ENCODE measurements at regions not wholly inside any gene's neighbourhood (a gene's known extent, or its start where the extent isn't known, plus 50 kb on each side); places are given as distances from the start of the nearest gene placed in this dataset.

GRCh38 chr1:90402893-90403849 lies 313.9 kb downstream of the BARHL2 start:
- Histone ChIP-seq H4K20me1 (ENCODE audit: insufficient read depth, low read length) (no peaks in the 10 kb centered on the region), H3K9me2 (ENCODE audit: low read depth, low read length) (no peaks in the 10 kb centered on the region), H3F3A (ENCODE audit: insufficient read depth, low read length) (no peaks in the 10 kb centered on the region), H3K27me3 (ENCODE audit: insufficient read depth, low read length) (no peaks in the 10 kb centered on the region), H3K27ac (ENCODE audit: low read depth, low read length, poor library complexity, severe bottlenecking) (no peak overlapping the region), H2AFZ (ENCODE audit: low read length) (no peak overlapping the region), H3K9me3 (ENCODE audit: low read length) (no peaks in the 10 kb centered on the region), H3K4me1 (ENCODE audit: insufficient read depth, low read length, severe bottlenecking) (no peaks in the 10 kb centered on the region), H3K36me3 (ENCODE audit: insufficient read depth, low read length) (no peaks in the 10 kb centered on the region), H3K4me3 (ENCODE audit: low read depth, low read length, poor library complexity, severe bottlenecking) (no peak overlapping the region), H3K79me2 (ENCODE audit: insufficient read depth, low read length) (no peaks in the 10 kb centered on the region), H3K4me2 (ENCODE audit: low read length) (no peak overlapping the region), H3K9ac (ENCODE audit: low read length) (no peak overlapping the region)
- TF ChIP-seq, protein P1, sequence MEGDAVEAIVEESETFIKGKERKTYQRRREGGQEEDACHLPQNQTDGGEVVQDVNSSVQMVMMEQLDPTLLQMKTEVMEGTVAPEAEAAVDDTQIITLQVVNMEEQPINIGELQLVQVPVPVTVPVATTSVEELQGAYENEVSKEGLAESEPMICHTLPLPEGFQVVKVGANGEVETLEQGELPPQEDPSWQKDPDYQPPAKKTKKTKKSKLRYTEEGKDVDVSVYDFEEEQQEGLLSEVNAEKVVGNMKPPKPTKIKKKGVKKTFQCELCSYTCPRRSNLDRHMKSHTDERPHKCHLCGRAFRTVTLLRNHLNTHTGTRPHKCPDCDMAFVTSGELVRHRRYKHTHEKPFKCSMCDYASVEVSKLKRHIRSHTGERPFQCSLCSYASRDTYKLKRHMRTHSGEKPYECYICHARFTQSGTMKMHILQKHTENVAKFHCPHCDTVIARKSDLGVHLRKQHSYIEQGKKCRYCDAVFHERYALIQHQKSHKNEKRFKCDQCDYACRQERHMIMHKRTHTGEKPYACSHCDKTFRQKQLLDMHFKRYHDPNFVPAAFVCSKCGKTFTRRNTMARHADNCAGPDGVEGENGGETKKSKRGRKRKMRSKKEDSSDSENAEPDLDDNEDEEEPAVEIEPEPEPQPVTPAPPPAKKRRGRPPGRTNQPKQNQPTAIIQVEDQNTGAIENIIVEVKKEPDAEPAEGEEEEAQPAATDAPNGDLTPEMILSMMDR (IDR thresholded peaks at IDR 0.05; ENCODE audit: low read length), result no peak
- TF ChIP-seq EZH2 (IDR thresholded peaks at IDR 0.05; ENCODE audit: borderline replicate concordance, low read length), result no peak

DNA sequence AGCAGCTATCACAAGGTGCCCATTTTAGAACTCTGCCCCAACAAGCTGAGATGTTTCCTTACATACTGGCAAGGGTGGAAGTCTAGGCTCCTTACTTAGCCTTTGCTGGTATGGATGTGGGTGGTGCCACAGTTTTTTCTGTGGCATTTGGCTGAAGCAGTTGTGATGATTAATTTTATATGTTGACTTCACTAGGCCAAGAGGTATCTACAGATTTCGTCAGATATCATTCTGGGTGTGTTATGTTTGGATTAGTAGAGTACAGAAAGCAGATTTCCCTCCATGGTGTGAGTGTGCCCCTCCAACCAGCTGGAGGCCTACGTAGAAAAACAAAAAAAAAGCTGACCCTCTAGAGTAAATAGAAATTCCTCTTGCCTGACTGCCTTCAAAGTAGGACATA lies 317.0 kb downstream of the BARHL2 start:
- no peaks in the 10 kb centered on the region for H3K79me2 ChIP-seq (ENCODE audit: insufficient read depth, low read length)
- TF ChIP-seq, protein P1 (IDR thresholded peaks at IDR 0.05; ENCODE audit: low read length), result no peak
- no peak for TF ChIP-seq EZH2 (IDR thresholded peaks at IDR 0.05; ENCODE audit: borderline replicate concordance, low read length)
- H3K27ac ChIP-seq (ENCODE audit: low read depth, low read length, poor library complexity, severe bottlenecking), result no peak overlapping the region
- no peaks in the 10 kb centered on the region for H3K36me3 ChIP-seq (ENCODE audit: insufficient read depth, low read length)
- H3K4me3 ChIP-seq (ENCODE audit: low read depth, low read length, poor library complexity, severe bottlenecking), result no peak overlapping the region
- H3F3A ChIP-seq (ENCODE audit: insufficient read depth, low read length), result no peaks in the 10 kb centered on the region
- H3K27me3 ChIP-seq (ENCODE audit: insufficient read depth, low read length), result no peaks in the 10 kb centered on the region
- H4K20me1 ChIP-seq (ENCODE audit: insufficient read depth, low read length), result no peaks in the 10 kb centered on the region
- no peak overlapping the region for H2AFZ ChIP-seq (ENCODE audit: low read length)
- H3K9me2 ChIP-seq (ENCODE audit: low read depth, low read length), result no peaks in the 10 kb centered on the region
- no peak overlapping the region for H3K4me2 ChIP-seq (ENCODE audit: low read length)
- H3K4me1 ChIP-seq (ENCODE audit: insufficient read depth, low read length, severe bottlenecking), result no peaks in the 10 kb centered on the region
- no peaks in the 10 kb centered on the region for H3K9me3 ChIP-seq (ENCODE audit: low read length)
- H3K9ac ChIP-seq (ENCODE audit: low read length), result no peak overlapping the region

- H3K9me2 ChIP-seq (ENCODE audit: low read depth, low read length), result no peaks in the 10 kb centered on the region
- TF ChIP-seq, protein P1 (IDR thresholded peaks at IDR 0.05; ENCODE audit: low read length), result no peak
- no peak for TF ChIP-seq EZH2 (IDR thresholded peaks at IDR 0.05; ENCODE audit: borderline replicate concordance, low read length)
- H4K20me1 ChIP-seq (ENCODE audit: insufficient read depth, low read length), result no peaks in the 10 kb centered on the region
Observed at GRCh38 chr1:90396917-90397316, 320.2 kb downstream of the BARHL2 start.

More at GRCh38 chr1:90396917-90397316, 320.2 kb downstream of the BARHL2 start:
- Histone ChIP-seq H3K9me3 (ENCODE audit: low read length) (no peaks in the 10 kb centered on the region), H3K4me3 (ENCODE audit: low read depth, low read length, poor library complexity, severe bottlenecking) (no peak overlapping the region), H3K79me2 (ENCODE audit: insufficient read depth, low read length) (no peaks in the 10 kb centered on the region), H3K27ac (ENCODE audit: low read depth, low read length, poor library complexity, severe bottlenecking) (no peak overlapping the region), H3K4me2 (ENCODE audit: low read length) (no peak overlapping the region), H3K36me3 (ENCODE audit: insufficient read depth, low read length) (no peaks in the 10 kb centered on the region), H3F3A (ENCODE audit: insufficient read depth, low read length) (no peaks in the 10 kb centered on the region), H3K4me1 (ENCODE audit: insufficient read depth, low read length, severe bottlenecking) (no peaks in the 10 kb centered on the region), H3K27me3 (ENCODE audit: insufficient read depth, low read length) (no peaks in the 10 kb centered on the region), H2AFZ (ENCODE audit: low read length) (no peak overlapping the region), H3K9ac (ENCODE audit: low read length) (no peak overlapping the region)
